Activated T-cell treated with anti-CD3 and anti-CD28 coated beads, Interleukin-2, amount 50 U/mL, for 4 hours (primary cell): ENCODE measurements at regions not wholly inside any gene's neighbourhood (a gene's known extent, or its start where the extent isn't known, plus 50 kb on each side); places are given as distances from the start of the nearest gene placed in this dataset.
"Not testable (repeated sequence)": the region's sequence is repeated elsewhere in the genome, so short reads cannot be mapped to it uniquely, and the experiment has no call there.

Source experiments
- ATAC-seq, 2 donors: fragments of 200-7000 bp; cut with Tn5 transposase; one replicate each; pipeline ENCODE4 v1.10.0; 2021
- DNase-seq: peaks from one replicate; pipeline ENCODE4 v3.0.0-alpha.2; 2020
- H3K27me3 Mint-ChIP-seq: one replicate; pipeline ENCODE4 v1.8.0; 2021; ENCODE audit warnings: low read depth, mixed read lengths
- H3K36me3 Mint-ChIP-seq: one replicate; pipeline ENCODE4 v1.8.0; 2022; ENCODE audit warnings: mixed read lengths; ENCODE audit not compliant: insufficient read depth
- H3K4me1 Mint-ChIP-seq: one replicate; pipeline ENCODE4 v1.8.0; 2021; ENCODE audit warnings: low read depth, mixed read lengths
- H3K4me3 Mint-ChIP-seq: one replicate; pipeline ENCODE4 v1.8.0; 2021; ENCODE audit warnings: mild to moderate bottlenecking, moderate library complexity, mixed read lengths
- H3K9me3 Mint-ChIP-seq: one replicate; pipeline ENCODE4 v1.8.0; 2021; ENCODE audit warnings: mixed read lengths

GRCh38 chr2:235105821-235106359 lies 154.1 kb downstream of the SH3BP4 start:
- no peaks in the 10 kb centered on the region for H3K36me3 Mint-ChIP-seq
- DNase-seq = no peak
- no peak for ATAC-seq
- H3K9me3 Mint-ChIP-seq = no peaks in the 10 kb centered on the region
- H3K27me3 Mint-ChIP-seq = peaks cover 13% of the 10 kb centered on the region
- no peak overlapping the region for H3K4me3 Mint-ChIP-seq
- no peaks in the 10 kb centered on the region for H3K4me1 Mint-ChIP-seq

GRCh38 chr2:235106874-235107639 lies 155.2 kb downstream of the SH3BP4 start:
- H3K4me3 Mint-ChIP-seq = no peak overlapping the region
- DNase-seq (no peak), ATAC-seq (no peak)
- H3K27me3 Mint-ChIP-seq = peaks cover 13% of the 10 kb centered on the region
- no peaks in the 10 kb centered on the region for H3K9me3 Mint-ChIP-seq
- H3K36me3 Mint-ChIP-seq = no peaks in the 10 kb centered on the region
- H3K4me1 Mint-ChIP-seq = no peaks in the 10 kb centered on the region

GRCh38 chr2:235107640-235107951 lies 155.8 kb downstream of the SH3BP4 start:
- no peak overlapping the region for H3K4me3 Mint-ChIP-seq
- H3K27me3 Mint-ChIP-seq = peaks cover 13% of the 10 kb centered on the region
- DNase-seq (no peak), ATAC-seq (no peak)
- H3K4me1 Mint-ChIP-seq = no peaks in the 10 kb centered on the region
- no peaks in the 10 kb centered on the region for H3K36me3 Mint-ChIP-seq
- H3K9me3 Mint-ChIP-seq = no peaks in the 10 kb centered on the region

GRCh38 chr2:235109561-235109960 lies 157.7 kb downstream of the SH3BP4 start:
- H3K4me1 Mint-ChIP-seq, ATAC-seq, H3K9me3 Mint-ChIP-seq, H3K36me3 Mint-ChIP-seq, H3K4me3 Mint-ChIP-seq, DNase-seq: not testable (repeated sequence)
- peaks cover 17% of the 10 kb centered on the region for H3K27me3 Mint-ChIP-seq

- ATAC-seq (no peak), DNase-seq (no peak)
- H3K27me3 Mint-ChIP-seq = peaks cover 10% of the 10 kb centered on the region
- no peaks in the 10 kb centered on the region for H3K4me1 Mint-ChIP-seq
- H3K9me3 Mint-ChIP-seq = no peaks in the 10 kb centered on the region
- no peak overlapping the region for H3K4me3 Mint-ChIP-seq
- H3K36me3 Mint-ChIP-seq = no peaks in the 10 kb centered on the region
Measured at GRCh38 chr2:235112365-235112764, 160.5 kb downstream of the SH3BP4 start.

GRCh38 chr2:235113854-235114253 lies 162.0 kb downstream of the SH3BP4 start:
- peaks cover 13% of the 10 kb centered on the region for H3K27me3 Mint-ChIP-seq
- H3K36me3 Mint-ChIP-seq = no peaks in the 10 kb centered on the region
- H3K4me1 Mint-ChIP-seq = no peaks in the 10 kb centered on the region
- ATAC-seq (no peak), DNase-seq (no peak)
- H3K4me3 Mint-ChIP-seq = no peak overlapping the region
- H3K9me3 Mint-ChIP-seq = no peaks in the 10 kb centered on the region

GRCh38 chr2:235114286-235114685 lies 162.5 kb downstream of the SH3BP4 start:
- Mint-ChIP-seq H3K9me3 (peaks cover under 1% of the 10 kb centered on the region), H3K27me3 (peaks cover 9% of the 10 kb centered on the region), H3K4me3 (no peak overlapping the region), H3K36me3 (no peaks in the 10 kb centered on the region), H3K4me1 (no peaks in the 10 kb centered on the region)
- ATAC-seq (no peak), DNase-seq (no peak)

GRCh38 chr2:235115521-235115920 lies 163.7 kb downstream of the SH3BP4 start:
- H3K27me3 Mint-ChIP-seq = peaks cover 11% of the 10 kb centered on the region
- no peak for DNase-seq
- H3K4me3 Mint-ChIP-seq = no peak overlapping the region
- no peaks in the 10 kb centered on the region for H3K4me1 Mint-ChIP-seq
- H3K36me3 Mint-ChIP-seq = no peaks in the 10 kb centered on the region
- peaks cover 6% of the 10 kb centered on the region for H3K9me3 Mint-ChIP-seq
- no peak for ATAC-seq

GRCh38 chr2:235116885-235117492 lies 165.2 kb downstream of the SH3BP4 start:
- ATAC-seq (no peak), DNase-seq (no peak)
- H3K27me3 Mint-ChIP-seq = peaks cover 11% of the 10 kb centered on the region
- no peaks in the 10 kb centered on the region for H3K36me3 Mint-ChIP-seq
- H3K4me3 Mint-ChIP-seq = no peak overlapping the region
- H3K4me1 Mint-ChIP-seq = no peaks in the 10 kb centered on the region
- H3K9me3 Mint-ChIP-seq = peaks cover 6% of the 10 kb centered on the region

- Mint-ChIP-seq H3K4me3 (no peak overlapping the region), H3K36me3 (no peaks in the 10 kb centered on the region), H3K4me1 (no peaks in the 10 kb centered on the region), H3K27me3 (peaks cover 29% of the 10 kb centered on the region), H3K9me3 (no peaks in the 10 kb centered on the region)
- ATAC-seq (no peak), DNase-seq (no peak)
Measured at GRCh38 chr2:235126768-235127167, 175.0 kb downstream of the SH3BP4 start.

GRCh38 chr2:235127931-235128330 lies 176.1 kb downstream of the SH3BP4 start:
- peaks cover 34% of the 10 kb centered on the region for H3K27me3 Mint-ChIP-seq
- ATAC-seq = no peak
- no peaks in the 10 kb centered on the region for H3K4me1 Mint-ChIP-seq
- DNase-seq = no peak
- no peak overlapping the region for H3K4me3 Mint-ChIP-seq
- no peaks in the 10 kb centered on the region for H3K9me3 Mint-ChIP-seq
- H3K36me3 Mint-ChIP-seq = no peaks in the 10 kb centered on the region

GRCh38 chr2:235129850-235130249 lies 178.0 kb downstream of the SH3BP4 start:
- no peak overlapping the region for H3K4me3 Mint-ChIP-seq
- ATAC-seq (no peak), DNase-seq (no peak)
- no peaks in the 10 kb centered on the region for H3K36me3 Mint-ChIP-seq
- H3K9me3 Mint-ChIP-seq = no peaks in the 10 kb centered on the region
- H3K27me3 Mint-ChIP-seq = peaks cover 35% of the 10 kb centered on the region
- H3K4me1 Mint-ChIP-seq = no peaks in the 10 kb centered on the region

GRCh38 chr2:235131334-235132305 lies 179.8 kb downstream of the SH3BP4 start:
- Mint-ChIP-seq H3K4me1 (no peaks in the 10 kb centered on the region), H3K9me3 (no peaks in the 10 kb centered on the region), H3K36me3 (no peaks in the 10 kb centered on the region), H3K27me3 (peaks cover 39% of the 10 kb centered on the region), H3K4me3 (no peak overlapping the region)
- DNase-seq (no peak), ATAC-seq (no peak)

- Mint-ChIP-seq H3K27me3 (peaks cover 40% of the 10 kb centered on the region), H3K36me3 (no peaks in the 10 kb centered on the region), H3K4me1 (no peaks in the 10 kb centered on the region), H3K9me3 (no peaks in the 10 kb centered on the region), H3K4me3 (no peak overlapping the region)
- DNase-seq (no peak), ATAC-seq (no peak)
Measured at GRCh38 chr2:235132651-235133050, 180.8 kb downstream of the SH3BP4 start.
